HG03175 (cell line): ENCODE measurements at regions not wholly inside any gene's neighbourhood (a gene's known extent, or its start where the extent isn't known, plus 50 kb on each side); places are given as distances from the start of the nearest gene placed in this dataset.

Experiments used
- ATAC-seq: cut with Tn5 transposase; IDR thresholded peaks from one replicate; pipeline ENCODE4 v1.9.1; 2021; ENCODE audit warnings: mild to moderate bottlenecking, moderate library complexity; ENCODE audit not compliant: unreplicated experiment

- ATAC-seq = no peak
Measured at GRCh38 chr10:10542477-10542876, 475.2 kb upstream of the CELF2 start.

- ATAC-seq = no peak
Measured at GRCh38 chr10:10544890-10545289, 472.8 kb upstream of the CELF2 start.

- no peak for ATAC-seq
Measured at GRCh38 chr10:10545771-10546170, 471.9 kb upstream of the CELF2 start.

- no peak for ATAC-seq
Measured at GRCh38 chr10:10551596-10552301, 465.9 kb upstream of the CELF2 start.

- ATAC-seq = no peak
Measured at GRCh38 chr10:10552948-10553347, 464.7 kb upstream of the CELF2 start.

GRCh38 chr10:10564081-10564794 is 453.4 kb upstream of the CELF2 start:
- no peak for ATAC-seq

GRCh38 chr10:10576937-10577336 is 440.7 kb upstream of the CELF2 start:
- ATAC-seq = no peak

GRCh38 chr10:10579709-10580108 is 438.0 kb upstream of the CELF2 start:
- ATAC-seq = no peak

- no peak for ATAC-seq
Measured at GRCh38 chr10:10584161-10584560, 433.5 kb upstream of the CELF2 start.

GRCh38 chr10:10587744-10588393 is 429.8 kb upstream of the CELF2 start:
- ATAC-seq = no peak

- ATAC-seq = peak; percentile 61
Measured at GRCh38 chr10:10589540-10590303, 427.9 kb upstream of the CELF2 start.

- no peak for ATAC-seq
Measured at GRCh38 chr10:10591715-10592341, 425.8 kb upstream of the CELF2 start.

GRCh38 chr10:10596256-10596655 is 421.4 kb upstream of the CELF2 start:
- ATAC-seq = no peak

- no peak for ATAC-seq
Measured at GRCh38 chr10:10598297-10598696, 419.4 kb upstream of the CELF2 start.

GRCh38 chr10:10600004-10600403 is 417.7 kb upstream of the CELF2 start:
- ATAC-seq = no peak

- no peak for ATAC-seq
Measured at GRCh38 chr10:10605551-10606081, 412.1 kb upstream of the CELF2 start.

- ATAC-seq = no peak
Measured at GRCh38 chr10:10609379-10609955, 408.2 kb upstream of the CELF2 start.

- no peak for ATAC-seq
Measured at GRCh38 chr10:10610171-10610570, 407.5 kb upstream of the CELF2 start.

GRCh38 chr10:10612151-10612550 is 405.5 kb upstream of the CELF2 start:
- ATAC-seq = no peak

- no peak for ATAC-seq
Measured at GRCh38 chr10:10613656-10614244, 403.9 kb upstream of the CELF2 start.
